HEK293 (cell line): ENCODE measurements at regions not wholly inside any gene's neighbourhood (a gene's known extent, or its start where the extent isn't known, plus 50 kb on each side); places are given as distances from the start of the nearest gene placed in this dataset.

Experiments used
- CTCF ChIA-PET: fragments of 350-600 bp; formaldehyde crosslinking; extraction: SDS; loops from one replicate; lab custom pipeline; 2021; ENCODE audit warnings: antibody characterized with exemption; lab: Yijun Ruan, JAX
- POLR2A ChIA-PET: fragments of 300-600 bp; formaldehyde crosslinking; extraction: SDS; loops from one replicate; lab custom pipeline; 2020; ENCODE audit warnings: antibody characterized with exemption, inconsistent platforms; lab: Yijun Ruan, JAX
- H3K27ac ChIP-seq: fragments of 200-500 bp; sonication (Bioruptor generic); 2 replicates; pipeline ENCODE4 v1.5.1; 2014; ENCODE audit warnings: low read depth, low read length, control low read depth, inconsistent platforms; ENCODE audit errors: extremely low read depth
- H3K36me3 ChIP-seq, 2 experiments: fragments of 200-500 bp in 1 of 2; sonication (Bioruptor generic) in 1 of 2; 1 replicate in 1 of 2; 2 replicates in 1 of 2; pipeline ENCODE4 v1.5.1; 2014 to 2017; ENCODE audit warnings: inconsistent platforms in 2 of 2, low read length in 2 of 2; ENCODE audit not compliant: control insufficient read depth in 2 of 2, insufficient read depth in 1 of 2
- H3K4me1 ChIP-seq: fragments of 200-500 bp; sonication (Bioruptor generic); 2 replicates; pipeline ENCODE4 v1.5.1; 2014; ENCODE audit warnings: mild to moderate bottlenecking, low read length, inconsistent platforms; ENCODE audit not compliant: control insufficient read depth, insufficient read depth
- H3K4me3 ChIP-seq: 2 replicates; pipeline ENCODE4 v1.5.1; 2011; ENCODE audit warnings: low read depth, mild to moderate bottlenecking, control low read depth, low read length, moderate library complexity
- H3K9me3 ChIP-seq: fragments of 200-500 bp; sonication (Bioruptor generic); 2 replicates; pipeline ENCODE4 v1.5.1; 2014; ENCODE audit warnings: low read depth, low read length, inconsistent platforms; ENCODE audit not compliant: control insufficient read depth, insufficient read depth
- BCL11A ChIP-seq: fragments of 450-650 bp; formaldehyde crosslinking; IDR thresholded peaks from 2 replicates; pipeline ENCODE4 v1.5.1; 2016; ENCODE audit warnings: low read depth, missing biosample characterization, missing genetic modification characterization
- GLI4 ChIP-seq: fragments of 450-650 bp; formaldehyde crosslinking; IDR thresholded peaks from 2 replicates; pipeline ENCODE4 v1.5.1; 2016; ENCODE audit warnings: missing biosample characterization, missing genetic modification characterization
- IKZF3 ChIP-seq: fragments of 450-650 bp; IDR thresholded peaks from 2 replicates; pipeline ENCODE4 v1.5.0; 2018; ENCODE audit warnings: missing biosample characterization, mild to moderate bottlenecking, missing genetic modification characterization, moderate library complexity
- KLF1 ChIP-seq: fragments of 450-650 bp; formaldehyde crosslinking; IDR thresholded peaks from 2 replicates; pipeline ENCODE4 v1.5.1; 2016; ENCODE audit warnings: missing biosample characterization, missing genetic modification characterization
- MZF1 ChIP-seq: fragments of 450-650 bp; formaldehyde crosslinking; IDR thresholded peaks from 2 replicates; pipeline ENCODE4 v1.5.1; 2017; ENCODE audit warnings: missing biosample characterization, missing genetic modification characterization, borderline replicate concordance
- WT1 ChIP-seq: fragments of 450-650 bp; formaldehyde crosslinking; IDR thresholded peaks from 2 replicates; pipeline ENCODE4 v1.5.1; 2016; ENCODE audit warnings: missing biosample characterization, missing genetic modification characterization
- ZNF114 ChIP-seq: fragments of 450-650 bp; formaldehyde crosslinking; IDR thresholded peaks from 2 replicates; pipeline ENCODE4 v1.5.0; 2017; ENCODE audit warnings: missing biosample characterization, missing genetic modification characterization
- ZNF19 ChIP-seq: fragments of 450-650 bp; formaldehyde crosslinking; IDR thresholded peaks from 2 replicates; pipeline ENCODE4; 2016; ENCODE audit warnings: missing biosample characterization, missing genetic modification characterization, low read depth
- ZNF202 ChIP-seq: fragments of 450-650 bp; formaldehyde crosslinking; IDR thresholded peaks from 2 replicates; pipeline ENCODE4 v1.5.1; 2016; ENCODE audit warnings: missing biosample characterization, missing genetic modification characterization, borderline replicate concordance
- ZNF223 ChIP-seq: fragments of 450-650 bp; formaldehyde crosslinking; IDR thresholded peaks from 2 replicates; pipeline ENCODE4 v1.5.1; 2016; ENCODE audit warnings: missing biosample characterization, missing genetic modification characterization
- ZNF324 ChIP-seq: fragments of 450-650 bp; formaldehyde crosslinking; IDR thresholded peaks from 2 replicates; pipeline ENCODE4 v1.5.1; 2016; ENCODE audit warnings: missing biosample characterization, missing genetic modification characterization
- ZNF391 ChIP-seq: fragments of 450-650 bp; formaldehyde crosslinking; IDR thresholded peaks from 2 replicates; pipeline ENCODE4 v1.5.1; 2016; ENCODE audit warnings: low read depth, missing biosample characterization, missing genetic modification characterization, borderline replicate concordance
- ZNF785 ChIP-seq: fragments of 450-650 bp; formaldehyde crosslinking; IDR thresholded peaks from 2 replicates; pipeline ENCODE4 v1.5.1; 2016; ENCODE audit warnings: missing biosample characterization, missing genetic modification characterization
- ZSCAN23 ChIP-seq: fragments of 450-650 bp; formaldehyde crosslinking; IDR thresholded peaks from 2 replicates; pipeline ENCODE4 v1.5.1; 2016; ENCODE audit warnings: missing biosample characterization, missing genetic modification characterization
- ZXDB ChIP-seq: fragments of 450-650 bp; formaldehyde crosslinking; IDR thresholded peaks from 2 replicates; pipeline ENCODE4 v1.5.1; 2016; ENCODE audit warnings: missing biosample characterization, missing genetic modification characterization
- TF ChIP-seq, protein P1 (sequence below): fragments of 450-650 bp; formaldehyde crosslinking; IDR thresholded peaks from 2 replicates; pipeline ENCODE4 v1.5.1; 2017; ENCODE audit warnings: missing biosample characterization, missing genetic modification characterization
- TF ChIP-seq, protein P2 (sequence below): fragments of 450-650 bp; formaldehyde crosslinking; IDR thresholded peaks from 2 replicates; pipeline ENCODE4 v1.5.1; 2017; ENCODE audit warnings: missing biosample characterization, missing genetic modification characterization
- TF ChIP-seq, protein P3 (sequence below): fragments of 450-650 bp; formaldehyde crosslinking; IDR thresholded peaks from 2 replicates; pipeline ENCODE4 v1.5.1; 2016; ENCODE audit warnings: missing biosample characterization, missing genetic modification characterization
- TF ChIP-seq, protein P4 (sequence below): IDR thresholded peaks from 2 replicates; pipeline ENCODE4 v1.6.1; 2011; ENCODE audit warnings: mild to moderate bottlenecking, low read depth, low read length, borderline replicate concordance

DNA sequence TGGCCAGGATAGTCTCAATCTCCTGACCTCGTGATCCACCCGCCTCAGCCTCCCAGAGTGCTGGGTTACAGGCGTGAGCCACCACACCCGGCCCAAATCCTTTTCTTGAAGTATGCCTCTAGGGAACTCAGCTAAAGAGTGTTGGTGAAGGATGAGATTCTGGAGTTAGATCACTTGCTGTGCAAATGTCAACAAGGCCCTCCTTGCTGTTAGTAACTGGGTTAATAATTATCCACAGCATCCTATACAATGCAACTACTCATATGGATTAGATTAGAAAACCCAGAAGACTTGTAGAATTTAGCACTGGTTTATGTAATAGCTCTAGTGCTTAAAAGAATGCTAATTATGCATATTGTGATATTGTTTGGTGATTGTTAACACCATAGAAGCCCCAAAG, 310.8 kb upstream of the TFPI start:
- CTCF ChIA-PET: interaction anchor here (0.7 kb wide), 1 partner anchor 245 kb away, joined by 3 read pairs; no protein-coding TSS in a partner anchor
- POLR2A ChIA-PET: no interaction called here
- H3K36me3 ChIP-seq: no peaks in the 10 kb centered on the region
- TF ChIP-seq, protein P1, sequence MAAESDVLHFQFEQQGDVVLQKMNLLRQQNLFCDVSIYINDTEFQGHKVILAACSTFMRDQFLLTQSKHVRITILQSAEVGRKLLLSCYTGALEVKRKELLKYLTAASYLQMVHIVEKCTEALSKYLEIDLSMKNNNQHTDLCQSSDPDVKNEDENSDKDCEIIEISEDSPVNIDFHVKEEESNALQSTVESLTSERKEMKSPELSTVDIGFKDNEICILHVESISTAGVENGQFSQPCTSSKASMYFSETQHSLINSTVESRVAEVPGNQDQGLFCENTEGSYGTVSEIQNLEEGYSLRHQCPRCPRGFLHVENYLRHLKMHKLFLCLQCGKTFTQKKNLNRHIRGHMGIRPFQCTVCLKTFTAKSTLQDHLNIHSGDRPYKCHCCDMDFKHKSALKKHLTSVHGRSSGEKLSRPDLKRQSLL: no peak
- TF ChIP-seq ZNF202 (tag by site-specific recombination) (no peak), IKZF3 (tag by site-specific recombination) (no peak), GLI4 (no peak)
- TF ChIP-seq, protein P2, sequence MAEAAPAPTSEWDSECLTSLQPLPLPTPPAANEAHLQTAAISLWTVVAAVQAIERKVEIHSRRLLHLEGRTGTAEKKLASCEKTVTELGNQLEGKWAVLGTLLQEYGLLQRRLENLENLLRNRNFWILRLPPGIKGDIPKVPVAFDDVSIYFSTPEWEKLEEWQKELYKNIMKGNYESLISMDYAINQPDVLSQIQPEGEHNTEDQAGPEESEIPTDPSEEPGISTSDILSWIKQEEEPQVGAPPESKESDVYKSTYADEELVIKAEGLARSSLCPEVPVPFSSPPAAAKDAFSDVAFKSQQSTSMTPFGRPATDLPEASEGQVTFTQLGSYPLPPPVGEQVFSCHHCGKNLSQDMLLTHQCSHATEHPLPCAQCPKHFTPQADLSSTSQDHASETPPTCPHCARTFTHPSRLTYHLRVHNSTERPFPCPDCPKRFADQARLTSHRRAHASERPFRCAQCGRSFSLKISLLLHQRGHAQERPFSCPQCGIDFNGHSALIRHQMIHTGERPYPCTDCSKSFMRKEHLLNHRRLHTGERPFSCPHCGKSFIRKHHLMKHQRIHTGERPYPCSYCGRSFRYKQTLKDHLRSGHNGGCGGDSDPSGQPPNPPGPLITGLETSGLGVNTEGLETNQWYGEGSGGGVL: no peak
- H3K27ac ChIP-seq: no peak overlapping the region
- no peaks in the 10 kb centered on the region for H3K4me1 ChIP-seq
- no peaks in the 10 kb centered on the region for H3K9me3 ChIP-seq
- no peak overlapping the region for H3K4me3 ChIP-seq

DNA sequence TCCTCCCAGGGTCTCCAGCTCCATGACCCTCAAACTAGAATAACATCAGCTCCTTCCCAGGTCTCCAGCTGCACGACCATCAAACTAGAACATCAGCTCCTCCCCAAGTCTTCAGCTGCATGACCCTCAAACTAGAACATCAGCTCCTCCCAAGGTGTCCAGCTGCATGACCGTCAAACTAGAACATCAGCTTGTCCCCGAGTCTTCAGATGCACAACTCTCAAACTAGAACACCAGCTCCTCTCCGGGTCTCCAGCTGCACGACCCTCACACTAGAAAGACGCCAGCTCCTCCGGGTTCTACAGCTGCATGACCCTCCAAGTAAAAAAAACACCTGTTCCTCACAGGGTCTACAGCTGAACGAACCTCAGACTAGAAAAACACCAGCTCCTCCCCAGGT, 312.9 kb upstream of the TFPI start:
- Histone ChIP-seq H3K27ac (no peak overlapping the region), H3K9me3 (no peaks in the 10 kb centered on the region), H3K4me3 (no peak overlapping the region), H3K36me3 (no peaks in the 10 kb centered on the region), H3K4me1 (no peaks in the 10 kb centered on the region)
- ChIA-PET POLR2A (no interaction called here), CTCF (no interaction called here)
- TF ChIP-seq, protein P1: no peak
- no peak for TF ChIP-seq KLF1 (tag by site-specific recombination)
- no peak for TF ChIP-seq ZNF223
- no peak for TF ChIP-seq ZNF785 (tag by site-specific recombination)
- no peak for TF ChIP-seq ZSCAN23 (tag by site-specific recombination)
- no peak for TF ChIP-seq BCL11A
- TF ChIP-seq, protein P3, sequence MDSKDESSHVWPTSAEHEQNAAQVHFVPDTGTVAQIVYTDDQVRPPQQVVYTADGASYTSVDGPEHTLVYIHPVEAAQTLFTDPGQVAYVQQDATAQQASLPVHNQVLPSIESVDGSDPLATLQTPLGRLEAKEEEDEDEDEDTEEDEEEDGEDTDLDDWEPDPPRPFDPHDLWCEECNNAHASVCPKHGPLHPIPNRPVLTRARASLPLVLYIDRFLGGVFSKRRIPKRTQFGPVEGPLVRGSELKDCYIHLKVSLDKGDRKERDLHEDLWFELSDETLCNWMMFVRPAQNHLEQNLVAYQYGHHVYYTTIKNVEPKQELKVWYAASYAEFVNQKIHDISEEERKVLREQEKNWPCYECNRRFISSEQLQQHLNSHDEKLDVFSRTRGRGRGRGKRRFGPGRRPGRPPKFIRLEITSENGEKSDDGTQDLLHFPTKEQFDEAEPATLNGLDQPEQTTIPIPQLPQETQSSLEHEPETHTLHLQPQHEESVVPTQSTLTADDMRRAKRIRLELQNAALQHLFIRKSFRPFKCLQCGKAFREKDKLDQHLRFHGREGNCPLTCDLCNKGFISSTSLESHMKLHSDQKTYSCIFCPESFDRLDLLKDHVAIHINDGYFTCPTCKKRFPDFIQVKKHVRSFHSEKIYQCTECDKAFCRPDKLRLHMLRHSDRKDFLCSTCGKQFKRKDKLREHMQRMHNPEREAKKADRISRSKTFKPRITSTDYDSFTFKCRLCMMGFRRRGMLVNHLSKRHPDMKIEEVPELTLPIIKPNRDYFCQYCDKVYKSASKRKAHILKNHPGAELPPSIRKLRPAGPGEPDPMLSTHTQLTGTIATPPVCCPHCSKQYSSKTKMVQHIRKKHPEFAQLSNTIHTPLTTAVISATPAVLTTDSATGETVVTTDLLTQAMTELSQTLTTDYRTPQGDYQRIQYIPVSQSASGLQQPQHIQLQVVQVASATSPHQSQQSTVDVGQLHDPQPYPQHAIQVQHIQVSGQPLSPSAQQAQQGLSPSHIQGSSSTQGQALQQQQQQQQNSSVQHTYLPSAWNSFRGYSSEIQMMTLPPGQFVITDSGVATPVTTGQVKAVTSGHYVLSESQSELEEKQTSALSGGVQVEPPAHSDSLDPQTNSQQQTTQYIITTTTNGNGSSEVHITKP: no peak
- TF ChIP-seq MZF1 (tag by site-specific recombination): no peak

DNA sequence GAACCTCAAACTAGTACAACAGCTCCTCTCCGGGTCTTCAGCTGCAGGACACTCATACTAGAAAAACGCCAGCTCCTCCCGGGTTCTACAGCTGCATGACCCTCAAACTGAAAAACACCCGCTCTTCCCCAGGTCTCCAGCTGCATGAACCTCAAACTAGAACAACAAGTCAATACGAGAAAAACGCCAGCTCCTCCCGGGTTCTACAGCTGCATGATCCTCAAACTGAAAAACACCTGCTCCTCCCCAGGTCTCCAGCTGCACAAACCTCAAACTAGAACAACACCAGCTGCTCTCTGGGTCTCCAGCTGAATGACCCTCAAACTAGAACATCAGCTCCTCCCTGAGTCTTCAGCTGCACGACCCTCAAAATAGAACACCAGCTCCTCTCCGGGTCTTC, 315.0 kb upstream of the TFPI start:
- Histone ChIP-seq H3K4me1 (no peaks in the 10 kb centered on the region), H3K36me3 (no peaks in the 10 kb centered on the region), H3K9me3 (no peaks in the 10 kb centered on the region)
- ChIA-PET CTCF (interaction anchor here (0.5 kb wide), 1 partner anchor 500 kb away, joined by 3 read pairs; no protein-coding TSS in a partner anchor), POLR2A (no interaction called here)
- TF ChIP-seq, protein P4, sequence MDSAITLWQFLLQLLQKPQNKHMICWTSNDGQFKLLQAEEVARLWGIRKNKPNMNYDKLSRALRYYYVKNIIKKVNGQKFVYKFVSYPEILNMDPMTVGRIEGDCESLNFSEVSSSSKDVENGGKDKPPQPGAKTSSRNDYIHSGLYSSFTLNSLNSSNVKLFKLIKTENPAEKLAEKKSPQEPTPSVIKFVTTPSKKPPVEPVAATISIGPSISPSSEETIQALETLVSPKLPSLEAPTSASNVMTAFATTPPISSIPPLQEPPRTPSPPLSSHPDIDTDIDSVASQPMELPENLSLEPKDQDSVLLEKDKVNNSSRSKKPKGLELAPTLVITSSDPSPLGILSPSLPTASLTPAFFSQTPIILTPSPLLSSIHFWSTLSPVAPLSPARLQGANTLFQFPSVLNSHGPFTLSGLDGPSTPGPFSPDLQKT: no peak
- TF ChIP-seq ZXDB (no peak), ZNF324 (no peak), ZNF114 (tag by site-specific recombination) (no peak), ZNF391 (tag by site-specific recombination) (no peak), ZNF223 (no peak), WT1 (tag by site-specific recombination) (no peak), ZNF19 (tag by site-specific recombination) (no peak)
- TF ChIP-seq, all 188 proteins: peak for 0
- H3K27ac ChIP-seq: no peak overlapping the region
- H3K4me3 ChIP-seq: no peak overlapping the region
